ENCODE measurements at regions not wholly inside any gene's neighbourhood (a gene's known extent, or its start where the extent isn't known, plus 50 kb on each side); places are given as distances from the start of the nearest gene placed in this dataset.

GRCh38 chr4:164068392-164068791, 573.9 kb downstream of the TMA16 start:
- no peak overlapping the region for H2AFZ ChIP-seq (ENCODE audit: low read length)
- Mint-ChIP-seq H3K36me3 (ENCODE audit: insufficient read depth in 1 of 3, low read depth in 3 of 3) (peaks cover 9 to 22% (median 19%) of the 10 kb centered on the region in 3 experiments), H3K9me3 (peaks cover 18 to 27% of the 10 kb centered on the region in 2 experiments), H3K4me1 (peaks cover 3 to 5% of the 10 kb centered on the region in 2 experiments), H3K27me3 (ENCODE audit: low read depth) (no peaks in the 10 kb centered on the region), H3K4me3 (no peak overlapping the region), H3K27ac (no peak overlapping the region)
- no peak overlapping the region for H3K27ac ChIP-seq (ENCODE audit: insufficient read length, low read depth, low read length)
- no peak overlapping the region for H3T11ph ChIP-seq (ENCODE audit: low read length)
- no peak overlapping the region for H3K9ac ChIP-seq (ENCODE audit: extremely low read depth, insufficient read length, low read length)
- no peak overlapping the region for H2BK15ac ChIP-seq (ENCODE audit: low read depth, low read length)
- no peak overlapping the region for H2BK12ac ChIP-seq (ENCODE audit: insufficient read length, low read depth, low read length)
- H2BK120ac ChIP-seq (ENCODE audit: low read depth, low read length, poor library complexity, severe bottlenecking): no peak overlapping the region
- H3K56ac ChIP-seq (ENCODE audit: insufficient read length, low read depth, low read length): no peak overlapping the region
- no CpG with 5 or more reads among the region's 18 CpGs for WGBS (ENCODE audit: extremely low coverage, insufficient read length, low lambda C conversion rate)
- H3K9me3 ChIP-seq (ENCODE audit: control insufficient read depth, low read depth, low read length): no peaks in the 10 kb centered on the region
- no peaks in the 10 kb centered on the region for H3K79me2 ChIP-seq (ENCODE audit: insufficient read depth, low read length)
- H3K4me1 ChIP-seq (ENCODE audit: insufficient read depth, low read length): no peaks in the 10 kb centered on the region
- no peak overlapping the region for H2AK5ac ChIP-seq (ENCODE audit: insufficient read length, low read length)
- H3K4me2 ChIP-seq (ENCODE audit: insufficient read depth, insufficient read length, low read length): no peak overlapping the region
- H3K18ac ChIP-seq (ENCODE audit: insufficient read length, low read depth, low read length): no peak overlapping the region
- H3K23ac ChIP-seq (ENCODE audit: insufficient read length, low read depth, low read length): no peak overlapping the region
- DNase-seq: no peak
- no peaks in the 10 kb centered on the region for H3K23me2 ChIP-seq (ENCODE audit: insufficient read length, low read depth, low read length, poor library complexity, severe bottlenecking)
- H2BK5ac ChIP-seq (ENCODE audit: insufficient read length, low read length): no peak overlapping the region
- H4K8ac ChIP-seq (replicated peaks; ENCODE audit: insufficient read length, low read depth, low read length): no peak overlapping the region
- no peak overlapping the region for H2BK20ac ChIP-seq (ENCODE audit: low read depth, low read length, poor library complexity, severe bottlenecking)
- H3K14ac ChIP-seq (ENCODE audit: insufficient read depth, low read length): no peak overlapping the region
- H3K27me3 ChIP-seq (ENCODE audit: insufficient read depth, low read length): no peaks in the 10 kb centered on the region
- H3K4ac ChIP-seq (ENCODE audit: low read depth, low read length): no peak overlapping the region
- no peaks in the 10 kb centered on the region for H3K79me1 ChIP-seq (ENCODE audit: insufficient read depth, low read depth, low read length, poor library complexity, severe bottlenecking)
- H4K5ac ChIP-seq (ENCODE audit: insufficient read length, low read depth, low read length): no peak overlapping the region
- no peak for TF ChIP-seq CTCF (conservative IDR thresholded peaks at IDR 0.05)
- H4K20me1 ChIP-seq (ENCODE audit: control insufficient read depth, insufficient read depth, insufficient read length): no peaks in the 10 kb centered on the region
- H4K91ac ChIP-seq (ENCODE audit: insufficient read length, low read depth, low read length): no peak overlapping the region
